K562 (cell line): ENCODE measurements at regions not wholly inside any gene's neighbourhood (a gene's known extent, or its start where the extent isn't known, plus 50 kb on each side); places are given as distances from the start of the nearest gene placed in this dataset.
"Not testable (repeated sequence)": the region's sequence is repeated elsewhere in the genome, so short reads cannot be mapped to it uniquely, and the experiment has no call there.

Experiments used
- ARHGAP35 ChIP-seq: fragments of 450-650 bp; IDR thresholded peaks from 2 replicates; pipeline ENCODE4 v1.6.1; 2018; ENCODE audit not compliant: partially characterized antibody
- ZBTB33 ChIP-seq: sonication (generic); formaldehyde crosslinking; IDR thresholded peaks from 2 replicates; pipeline ENCODE4 v1.8.1; 2023; ENCODE audit warnings: mild to moderate bottlenecking, missing genetic modification reagents

DNA sequence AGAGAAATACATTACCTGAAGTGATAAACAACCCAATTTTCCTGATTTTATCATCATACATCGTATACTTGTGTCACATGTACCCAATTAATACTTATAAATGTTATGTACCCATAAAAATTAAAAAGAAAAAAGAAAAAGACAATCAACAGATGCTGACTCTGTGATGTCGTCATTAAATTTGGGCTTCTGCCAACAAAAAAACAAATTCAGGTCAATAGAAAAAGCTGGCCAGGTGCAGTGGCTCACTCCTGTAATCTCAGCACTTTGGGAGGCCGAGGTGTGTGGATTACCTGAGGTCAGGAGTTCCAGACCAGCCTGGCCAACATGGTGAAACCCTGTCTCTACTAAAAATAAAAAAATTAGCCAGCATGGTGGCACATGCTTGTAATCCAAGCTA, 174.4 kb downstream of the ZIC4 start:
- not testable (repeated sequence) for TF ChIP-seq ZBTB33 (CRISPR knock-in tag); ARHGAP35
